HepG2 (cell line): ENCODE measurements at regions not wholly inside any gene's neighbourhood (a gene's known extent, or its start where the extent isn't known, plus 50 kb on each side); places are given as distances from the start of the nearest gene placed in this dataset.

Source experiments
- ATAC-seq: fragments of 200-7000 bp; cut with Tn5 transposase; 3 replicates; pipeline ENCODE4 v1.9.1; 2020; ENCODE audit warnings: mild to moderate bottlenecking, moderate library complexity
- BruUV-seq: library from RNA; stranded (reverse); fragments of 400-500 nt; replicated peaks from 2 replicates; lab custom pipeline; 2021; lab: Mats Ljungman, UMichigan
- CTCF ChIA-PET: fragments of 300-600 bp; formaldehyde crosslinking; extraction: SDS; loops from one replicate; lab custom pipeline; 2021; ENCODE audit warnings: low total read pairs, inconsistent platforms, low intra/inter-chr PET ratio; lab: Yijun Ruan, JAX
- POLR2A ChIA-PET: fragments of 350-600 bp; sonication (Branson Sonifier 250); formaldehyde crosslinking; loops from one replicate; lab custom pipeline; 2020; ENCODE audit warnings: antibody characterized with exemption, inconsistent platforms; lab: Yijun Ruan, JAX
- DNase-seq: peaks from one replicate; pipeline ENCODE4 v3.0.0-alpha.2; 2015; ENCODE audit warnings: low spot score
- FAIRE-seq: peaks from 3 replicates; lab custom pipeline; 2011; peaks lifted over from hg19 to GRCh38; lab: Jason Lieb, UNC
- H2AFZ ChIP-seq: one replicate; pipeline ENCODE4 v1.6.1; 2011; ENCODE audit warnings: low read length, inconsistent platforms
- H3K27ac ChIP-seq: fragments of 300-600 bp; 3 replicates; pipeline ENCODE4 v1.8.0; 2011; ENCODE audit warnings: mixed run types, mild to moderate bottlenecking, mixed read lengths, low read length, inconsistent platforms; ENCODE audit not compliant: insufficient read depth; ENCODE audit errors: extremely low read length
- H3K27me3 ChIP-seq, 2 experiments: fragments of 200-600 bp in 1 of 2; 2 replicates in 1 of 2; 3 replicates in 1 of 2; pipeline versions ENCODE4 v1.6.0 to v1.8.0; 2011; ENCODE audit warnings: low read length in 2 of 2, mild to moderate bottlenecking in 2 of 2, moderate library complexity in 2 of 2, inconsistent platforms in 1 of 2; ENCODE audit not compliant: insufficient read depth in 2 of 2, control insufficient read depth in 1 of 2
- H3K36me3 ChIP-seq, 2 experiments: fragments of 200-600 bp in 1 of 2; replicated peaks in 1 of 2; 2 replicates in 1 of 2; 3 replicates in 1 of 2; pipeline versions ENCODE4 v1.5.1 to v1.8.0; 2011; ENCODE audit warnings: low read length in 2 of 2, inconsistent platforms in 1 of 2; ENCODE audit not compliant: insufficient read depth in 2 of 2, control insufficient read depth in 1 of 2
- H3K4me1 ChIP-seq: 2 replicates; pipeline ENCODE4 v1.5.1; 2012; ENCODE audit warnings: low read length, inconsistent platforms; ENCODE audit not compliant: insufficient read depth
- H3K4me2 ChIP-seq: 2 replicates; pipeline ENCODE4 v1.6.0; 2011; ENCODE audit warnings: low read depth, low read length, inconsistent platforms
- H3K4me3 ChIP-seq, 3 experiments: fragments of 200-600 bp in 1 of 3; sonication (generic), shearing (Covaris generic) in 1 of 3; replicated peaks in 1 of 3; 2 replicates each; pipeline ENCODE4 v1.5.1; 2011 to 2016; ENCODE audit warnings: low read length in 3 of 3, inconsistent platforms in 2 of 3, low read depth in 2 of 3, mild to moderate bottlenecking in 2 of 3, control low read depth in 1 of 3, mixed read lengths in 1 of 3; ENCODE audit not compliant: insufficient read depth in 1 of 3
- H3K79me2 ChIP-seq: one replicate; pipeline ENCODE4 v1.6.1; 2011; ENCODE audit warnings: low read length, inconsistent platforms; ENCODE audit not compliant: insufficient read depth
- H3K9ac ChIP-seq: 2 replicates; pipeline ENCODE4 v1.6.0; 2011; ENCODE audit warnings: mild to moderate bottlenecking, low read depth, low read length, inconsistent platforms; ENCODE audit not compliant: insufficient read depth
- H3K9me3 ChIP-seq: 2 replicates; pipeline ENCODE4 v1.5.1; 2012; ENCODE audit warnings: mild to moderate bottlenecking, low read length
- H4K20me1 ChIP-seq: 2 replicates; pipeline ENCODE4 v1.6.0; 2011; ENCODE audit warnings: inconsistent platforms, mild to moderate bottlenecking, low read length, moderate library complexity; ENCODE audit not compliant: insufficient read depth
- AGO1 ChIP-seq: fragments of 200-400 bp; formaldehyde crosslinking; IDR thresholded peaks from 2 replicates; pipeline ENCODE4 v1.6.1; 2017; ENCODE audit warnings: mild to moderate bottlenecking, low read depth, low read length, moderate library complexity; ENCODE audit not compliant: poor library complexity, severe bottlenecking
- AGO2 ChIP-seq: fragments of 200-400 bp; formaldehyde crosslinking; optimal IDR thresholded peaks from 2 replicates; pipeline ENCODE3; 2017; ENCODE audit warnings: mild to moderate bottlenecking, low read depth, low read length, moderate library complexity
- FOSL1 ChIP-seq: sonication (generic); formaldehyde crosslinking; IDR thresholded peaks from 2 replicates; pipeline ENCODE4 v1.9.0; 2021; ENCODE audit warnings: missing genetic modification reagents, borderline replicate concordance
- HNF4A ChIP-seq: sonication (generic); formaldehyde crosslinking; IDR thresholded peaks from 2 replicates; pipeline ENCODE4 v1.4.0; 2020; ENCODE audit warnings: missing genetic modification reagents
- KLF13 ChIP-seq: sonication (generic); formaldehyde crosslinking; IDR thresholded peaks from 2 replicates; pipeline ENCODE4 v1.4.0; 2020; ENCODE audit warnings: mild to moderate bottlenecking, missing genetic modification reagents
- MLX ChIP-seq: IDR thresholded peaks from 2 replicates; pipeline ENCODE4 v1.6.1; 2016
- SRSF1 ChIP-seq: fragments of 200-400 bp; formaldehyde crosslinking; optimal IDR thresholded peaks from 2 replicates; pipeline ENCODE3; 2017; ENCODE audit warnings: mild to moderate bottlenecking, low read depth, low read length, moderate library complexity
- SYNCRIP ChIP-seq: fragments of 200-400 bp; formaldehyde crosslinking; IDR thresholded peaks from 2 replicates; pipeline ENCODE4 v1.6.1; 2018; ENCODE audit warnings: mild to moderate bottlenecking, low read depth, low read length; ENCODE audit not compliant: insufficient read depth
- ZEB1 ChIP-seq: IDR thresholded peaks from 2 replicates; pipeline ENCODE4 v1.6.1; 2012; ENCODE audit warnings: mild to moderate bottlenecking, low read depth, inconsistent platforms; ENCODE audit not compliant: insufficient replicate concordance
- ZNF556 ChIP-seq: sonication (generic); formaldehyde crosslinking; IDR thresholded peaks from 2 replicates; pipeline ENCODE4 v1.4.0; 2020; ENCODE audit warnings: mild to moderate bottlenecking, missing genetic modification reagents, borderline replicate concordance
- ZNF567 ChIP-seq: sonication (generic); formaldehyde crosslinking; IDR thresholded peaks from 2 replicates; pipeline ENCODE4 v1.8.1; 2023; ENCODE audit warnings: mild to moderate bottlenecking, missing genetic modification reagents, borderline replicate concordance
- ZNF709 ChIP-seq: sonication (generic); formaldehyde crosslinking; IDR thresholded peaks from 2 replicates; pipeline ENCODE4 v1.5.0; 2020; ENCODE audit warnings: mild to moderate bottlenecking, missing genetic modification reagents
- ZNF710 ChIP-seq: sonication (generic); formaldehyde crosslinking; IDR thresholded peaks from 2 replicates; pipeline ENCODE4 v1.5.0; 2020; ENCODE audit warnings: mild to moderate bottlenecking, missing genetic modification reagents, borderline replicate concordance
- ZNF737 ChIP-seq: sonication (generic); formaldehyde crosslinking; IDR thresholded peaks from 2 replicates; pipeline ENCODE4 v1.5.0; 2020; ENCODE audit warnings: missing genetic modification reagents, mild to moderate bottlenecking, borderline replicate concordance
- ZNF770 ChIP-seq: sonication (generic); formaldehyde crosslinking; IDR thresholded peaks from 2 replicates; pipeline ENCODE4 v1.5.0; 2020; ENCODE audit warnings: mild to moderate bottlenecking, missing genetic modification reagents
- WGBS: methylation state at CpG from one replicate; pipeline ENCODE4 v1.1.6; 2017; ENCODE audit warnings: low lambda C conversion rate; 5-methylcytosine and 5-hydroxymethylcytosine counted together
- in situ Hi-C: cut with HindIII; loops from 2 replicates; pipeline ENCODE4 v1.10.0; 2017; ENCODE audit warnings: low pct_unique_long_range_greater_than_20kb; ENCODE audit not compliant: extremely low pct_ligation_motif_present
- intact Hi-C: fragments of 100-400 bp; cut with micrococcal nuclease; formaldehyde crosslinking; loops from one replicate; pipeline ENCODE4 v1.10.0; 2022; ENCODE audit not compliant: unreplicated experiment

- CTCF ChIA-PET: no interaction called here
- no TSS peak for BruUV-seq
- Histone ChIP-seq H3K27me3 (no peaks in the 10 kb centered on the region), H2AFZ (no peak overlapping the region), H3K4me2 (no peak overlapping the region), H4K20me1 (no peaks in the 10 kb centered on the region), H3K4me1 (no peaks in the 10 kb centered on the region), H3K9ac (no peak overlapping the region), H3K4me3 (no peak overlapping the region), H3K27ac (no peak overlapping the region), H3K9me3 (no peaks in the 10 kb centered on the region), H3K79me2 (no peaks in the 10 kb centered on the region), H3K36me3 (no peaks in the 10 kb centered on the region)
- 1% methylated on average over 4 of the region's 4 CpGs for WGBS
- in situ Hi-C loops (no loop called here), intact Hi-C loops (no loop called here)
- TF ChIP-seq SRSF1 (no peak), SYNCRIP (no peak), AGO1 (no peak), MLX (CRISPR knock-in tag) (no peak), ZEB1 (no peak), ZNF710 (CRISPR knock-in tag) (no peak), ZNF556 (CRISPR knock-in tag) (no peak), ZNF770 (no peak), ZNF709 (CRISPR knock-in tag) (no peak), ZNF567 (CRISPR knock-in tag) (no peak), KLF13 (no peak), FOSL1 (CRISPR knock-in tag) (no peak), HNF4A (CRISPR knock-in tag) (no peak), AGO2 (no peak), ZNF737 (no peak)
- FAIRE-seq: no peak
- POLR2A ChIA-PET: no interaction called here
- DNase-seq: no peak
- no peak for ATAC-seq
Measured at GRCh38 chr12:91467686-91468085, 285.1 kb upstream of the DCN start.
